SK-N-SH (cell line): ENCODE measurements at regions not wholly inside any gene's neighbourhood (a gene's known extent, or its start where the extent isn't known, plus 50 kb on each side); places are given as distances from the start of the nearest gene placed in this dataset.

Source experiments
- CHD2 ChIP-seq: fragments of 150-350 bp; IDR thresholded peaks from 2 replicates; pipeline ENCODE4 v1.6.1; 2018; ENCODE audit warnings: low read length; ENCODE audit not compliant: partially characterized antibody
- CTCF ChIP-seq: fragments of 200-600 bp; sonication (generic); IDR thresholded peaks from 2 replicates; pipeline ENCODE4 v1.6.1; 2017; ENCODE audit warnings: antibody characterized with exemption, mild to moderate bottlenecking, moderate library complexity
- ELF1 ChIP-seq: IDR thresholded peaks from 2 replicates; pipeline ENCODE4 v1.4.0; 2012
- EZH2phosphoT487 ChIP-seq: fragments of 200-600 bp; sonication (generic); IDR thresholded peaks from 2 replicates; pipeline ENCODE4 v1.6.1; 2017; ENCODE audit warnings: low read depth, mixed run types, mild to moderate bottlenecking, antibody characterized with exemption, moderate library complexity, borderline replicate concordance
- TAF1 ChIP-seq: IDR thresholded peaks from 2 replicates; pipeline ENCODE4 v1.6.1; 2012; ENCODE audit warnings: low read depth, mild to moderate bottlenecking, low read length, moderate library complexity, borderline replicate concordance

DNA sequence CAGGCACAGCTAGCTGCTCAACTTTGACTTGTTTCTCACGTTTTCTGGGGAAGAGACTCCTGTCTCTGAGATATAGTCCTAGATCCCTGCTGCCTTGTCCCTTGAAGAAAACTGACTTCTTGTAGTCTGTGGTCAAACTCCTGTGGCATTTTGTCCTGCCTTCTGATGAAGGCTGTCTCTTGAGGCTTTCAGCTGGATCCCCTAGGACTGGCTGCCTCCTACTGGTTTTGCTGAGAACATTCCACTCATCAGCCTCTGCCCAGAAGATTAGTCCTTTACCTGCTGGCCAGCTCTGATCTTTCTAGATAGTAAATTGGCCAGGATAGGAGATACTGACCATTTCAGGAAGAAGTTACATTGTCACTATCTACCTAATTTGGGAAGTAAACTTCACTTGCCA is 71.9 kb upstream of the CNR1 start:
- TF ChIP-seq CTCF, result peak; percentile 20; the same call in 1 of the 2 replicates
- no peak for TF ChIP-seq TAF1
- TF ChIP-seq ELF1, result no peak
- TF ChIP-seq EZH2phosphoT487, result no peak
- TF ChIP-seq CHD2, result no peak
